Aorta (tissue), 5 donors: ENCODE measurements at regions not wholly inside any gene's neighbourhood (a gene's known extent, or its start where the extent isn't known, plus 50 kb on each side); places are given as distances from the start of the nearest gene placed in this dataset.
A peak's percentile ranks its signal among the peaks of the same experiment; 100 is the strongest.

Source experiments
- ATAC-seq: fragments of 200-7000 bp; cut with Tn5 transposase; one replicate; pipeline ENCODE4 v1.9.1; 2022; ENCODE audit warnings: moderate library complexity; ENCODE audit not compliant: low FRiP score
- DNase-seq, 2 donors: peaks; one replicate each; pipeline ENCODE4 v3.0.0-alpha.2; 2020
- H3K27ac ChIP-seq, 2 donors: one replicate each; pipeline ENCODE4 v1.5.1; 2013; ENCODE audit warnings: low read length in 2 of 2, mild to moderate bottlenecking in 2 of 2, moderate library complexity in 2 of 2, control low read depth in 1 of 2, inconsistent platforms in 1 of 2, low read depth in 1 of 2
- H3K27me3 ChIP-seq, 2 donors: one replicate each; pipeline ENCODE4 v1.6.1; 2013; ENCODE audit warnings: control low read depth in 1 of 2, low read length in 1 of 2, mild to moderate bottlenecking in 1 of 2, moderate library complexity in 1 of 2; ENCODE audit not compliant: insufficient read depth in 2 of 2, control insufficient read depth in 1 of 2
- H3K36me3 ChIP-seq, 2 donors: one replicate each; pipeline ENCODE4 v1.6.1; 2013; ENCODE audit warnings: control low read depth in 1 of 2, low read length in 1 of 2, mild to moderate bottlenecking in 1 of 2; ENCODE audit not compliant: insufficient read depth in 2 of 2, control insufficient read depth in 1 of 2
- H3K4me1 ChIP-seq, 2 donors: one replicate each; pipeline ENCODE4 v1.6.1; 2013; ENCODE audit warnings: low read length in 2 of 2, control low read depth in 1 of 2, mild to moderate bottlenecking in 1 of 2, moderate library complexity in 1 of 2; ENCODE audit not compliant: insufficient read depth in 2 of 2, control insufficient read depth in 1 of 2
- H3K4me3 ChIP-seq, 2 donors: one replicate each; pipeline ENCODE4 v1.5.1; 2013; ENCODE audit warnings: low read length in 2 of 2, control low read depth in 1 of 2, mild to moderate bottlenecking in 1 of 2
- H3K9me3 ChIP-seq: one replicate; pipeline ENCODE4 v1.6.1; 2013; ENCODE audit warnings: mild to moderate bottlenecking, low read length; ENCODE audit not compliant: control insufficient read depth
- WGBS, 2 donors: extraction: QIAGEN DNeasy Blood & Tissue Kit; methylation state at CpG; one replicate each; pipeline ENCODE4 v1.1.7; 2013; 5-methylcytosine and 5-hydroxymethylcytosine counted together
- intact Hi-C, 2 donors: fragments of 100-400 bp; cut with DNase I; formaldehyde crosslinking; loops; one replicate each; pipeline versions ENCODE4 v1.14.2 to v1.15.0; 2022
- donor health status: healthy with polysubstance abuse.
- donor health status: Bipolar disorder and iron deficiency.
- donor health status: DM: no; HTN: no; CAD: no.
- donor health status: DM: no; HTN: no; CAD: no.
- donor health status: DM: yes; HTN: yes; CAD: no.

- intact Hi-C loops: no loop called here
- Histone ChIP-seq H3K4me1 (peaks cover 3 to 4% of the 10 kb centered on the region in 2 donors), H3K27me3 (no peaks in the 10 kb centered on the region), H3K4me3 (no peak overlapping the region), H3K36me3 (no peaks in the 10 kb centered on the region), H3K9me3 (no peaks in the 10 kb centered on the region), H3K27ac (no peak overlapping the region)
- 45 to 49% methylated on average over 5 of the region's 5 CpGs for WGBS, 2 donors
- no peak for DNase-seq
- ATAC-seq: no peak
These were observed 410.3 kb upstream of the TBL1XR1 start for GRCh38 chr3:177607589-177607988.

GRCh38 chr3:177608443-177608842 lies 411.2 kb upstream of the TBL1XR1 start:
- no peak for ATAC-seq
- peaks cover 3 to 4% of the 10 kb centered on the region in 2 donors for H3K4me1 ChIP-seq
- no peaks in the 10 kb centered on the region for H3K9me3 ChIP-seq
- no peaks in the 10 kb centered on the region for H3K36me3 ChIP-seq
- no peak for DNase-seq
- intact Hi-C loops: no loop called here
- 54 to 77% methylated on average over 1 of the region's 1 CpG for WGBS, 2 donors
- H3K27me3 ChIP-seq: no peaks in the 10 kb centered on the region
- no peak overlapping the region for H3K27ac ChIP-seq
- H3K4me3 ChIP-seq: no peak overlapping the region

GRCh38 chr3:177609613-177610012 lies 412.3 kb upstream of the TBL1XR1 start:
- Histone ChIP-seq H3K9me3 (no peaks in the 10 kb centered on the region), H3K36me3 (no peaks in the 10 kb centered on the region), H3K27ac (no peak overlapping the region), H3K4me1 (peaks cover 3 to 4% of the 10 kb centered on the region in 2 donors), H3K27me3 (no peaks in the 10 kb centered on the region), H3K4me3 (no peak overlapping the region)
- no peak for ATAC-seq
- DNase-seq: no peak
- intact Hi-C loops: no loop called here

- H3K4me1 ChIP-seq: peaks cover 3 to 4% of the 10 kb centered on the region in 2 donors
- no peaks in the 10 kb centered on the region for H3K36me3 ChIP-seq
- H3K27me3 ChIP-seq: no peaks in the 10 kb centered on the region
- DNase-seq (no peak), ATAC-seq (no peak)
- no peaks in the 10 kb centered on the region for H3K9me3 ChIP-seq
- intact Hi-C loops: no loop called here
- no peak overlapping the region for H3K27ac ChIP-seq
- 76 to 96% methylated on average over 2 of the region's 2 CpGs for WGBS, 2 donors
- no peak overlapping the region for H3K4me3 ChIP-seq
These were observed 413.0 kb upstream of the TBL1XR1 start for GRCh38 chr3:177610262-177610661.

GRCh38 chr3:177610686-177611633 lies 413.7 kb upstream of the TBL1XR1 start:
- Histone ChIP-seq H3K9me3 (no peaks in the 10 kb centered on the region), H3K4me1 (peaks cover 3 to 4% of the 10 kb centered on the region in 2 donors), H3K27ac (no peak overlapping the region), H3K36me3 (no peaks in the 10 kb centered on the region), H3K4me3 (no peak overlapping the region), H3K27me3 (no peaks in the 10 kb centered on the region)
- DNase-seq (no peak), ATAC-seq (no peak)
- whole genome bisulfite sequencing, 2 donors: 68 to 72% methylated on average over 5 of the region's 5 CpGs
- intact Hi-C loops: no loop called here

- 12 to 19% methylated on average over 6 of the region's 6 CpGs for WGBS, 2 donors
- no peak for DNase-seq
- Histone ChIP-seq H3K27me3 (no peaks in the 10 kb centered on the region), H3K4me1 (peaks cover 3 to 4% of the 10 kb centered on the region in 2 donors), H3K9me3 (no peaks in the 10 kb centered on the region), H3K36me3 (no peaks in the 10 kb centered on the region), H3K4me3 (no peak overlapping the region), H3K27ac (no peak overlapping the region)
- intact Hi-C loops: no loop called here
- no peak for ATAC-seq
These were observed 414.6 kb upstream of the TBL1XR1 start for GRCh38 chr3:177611752-177612334.

- no peak overlapping the region for H3K4me3 ChIP-seq
- ATAC-seq: no peak
- no peaks in the 10 kb centered on the region for H3K9me3 ChIP-seq
- no peak for DNase-seq
- H3K27ac ChIP-seq: no peak overlapping the region
- intact Hi-C loops: no loop called here
- H3K27me3 ChIP-seq: no peaks in the 10 kb centered on the region
- H3K36me3 ChIP-seq: no peaks in the 10 kb centered on the region
- H3K4me1 ChIP-seq: peaks cover 3% of the 10 kb centered on the region in 2 donors
These were observed 416.6 kb upstream of the TBL1XR1 start for GRCh38 chr3:177613901-177614300.

GRCh38 chr3:177615015-177615414 lies 417.7 kb upstream of the TBL1XR1 start:
- ATAC-seq (peak; percentile 73), DNase-seq (peak; percentile 80 to 82)
- intact Hi-C loops: no loop called here

More at GRCh38 chr3:177615015-177615414, 417.7 kb upstream of the TBL1XR1 start:
- Histone ChIP-seq H3K4me1 (peaks cover 2 to 3% of the 10 kb centered on the region in 2 donors), H3K27me3 (no peaks in the 10 kb centered on the region), H3K9me3 (no peaks in the 10 kb centered on the region), H3K36me3 (no peaks in the 10 kb centered on the region), H3K27ac (no peak overlapping the region), H3K4me3 (no peak overlapping the region)
- 44 to 61% methylated on average over 2 of the region's 2 CpGs for WGBS, 2 donors
